ENCODE measurements at regions not wholly inside any gene's neighbourhood (a gene's known extent, or its start where the extent isn't known, plus 50 kb on each side); places are given as distances from the start of the nearest gene placed in this dataset.
"Not testable (repeated sequence)": the region's sequence is repeated elsewhere in the genome, so short reads cannot be mapped to it uniquely, and the experiment has no call there.

DNA sequence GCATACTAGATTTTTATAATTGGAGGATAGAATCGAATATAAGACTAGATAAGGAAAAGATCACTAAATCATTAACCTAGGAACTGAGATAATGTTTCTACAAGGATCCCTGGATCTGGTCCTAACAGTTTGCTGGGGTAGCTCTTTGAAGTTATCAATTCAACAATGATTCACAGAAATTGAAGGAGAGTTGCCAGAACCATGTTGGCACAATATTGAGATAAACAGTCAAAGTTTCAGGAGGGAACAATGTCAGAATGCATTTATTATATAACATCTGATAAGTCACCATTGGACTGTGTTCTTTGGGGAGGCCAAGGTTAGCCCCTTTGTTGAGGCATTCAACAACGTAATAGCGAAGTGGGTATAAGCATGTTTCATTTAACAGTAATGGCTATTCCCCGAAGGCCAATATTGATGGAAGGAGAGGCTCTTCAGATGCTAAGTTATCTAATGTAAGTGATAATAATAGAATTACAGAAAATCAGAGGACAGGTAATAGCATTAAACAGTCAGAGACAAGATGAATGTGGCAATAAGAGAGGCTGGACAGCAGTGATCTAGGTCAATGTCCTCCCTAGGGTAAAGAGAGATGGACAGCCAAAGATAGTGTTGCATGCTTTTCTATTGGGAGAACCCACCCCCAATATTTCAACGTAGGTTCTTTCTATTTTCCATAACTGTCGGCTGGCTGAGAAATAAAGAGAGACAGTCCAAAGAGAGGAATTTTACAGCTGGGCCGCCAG is 604.8 kb upstream of the GYPC start:
- DNase-seq (ENCODE audit: low spot score) = no peak

DNA sequence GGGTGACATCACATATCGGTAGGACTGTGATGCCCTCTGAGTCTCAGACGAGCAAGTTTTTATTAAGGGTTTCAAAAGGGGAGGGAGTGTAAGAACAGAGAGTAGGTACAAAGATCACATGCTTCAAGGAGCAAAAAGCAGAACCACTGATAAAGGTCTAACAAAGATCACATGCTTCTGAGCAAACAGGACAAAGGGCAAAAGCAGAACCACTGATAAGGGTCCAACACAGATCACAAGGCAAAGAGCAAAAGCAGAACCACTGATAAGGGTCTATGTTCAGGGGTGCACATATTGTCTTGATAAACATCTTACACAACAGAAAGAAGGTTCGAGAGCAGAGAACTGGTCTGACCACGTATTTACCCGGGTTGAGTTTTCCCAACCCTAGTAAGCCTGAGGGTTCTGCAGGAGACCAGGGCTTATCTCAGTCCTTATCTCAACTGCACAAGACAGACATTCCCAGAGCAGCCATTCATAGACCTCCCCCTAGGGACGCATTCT is 604.2 kb upstream of the GYPC start:
- not testable (repeated sequence) for DNase-seq (ENCODE audit: low spot score)

DNA sequence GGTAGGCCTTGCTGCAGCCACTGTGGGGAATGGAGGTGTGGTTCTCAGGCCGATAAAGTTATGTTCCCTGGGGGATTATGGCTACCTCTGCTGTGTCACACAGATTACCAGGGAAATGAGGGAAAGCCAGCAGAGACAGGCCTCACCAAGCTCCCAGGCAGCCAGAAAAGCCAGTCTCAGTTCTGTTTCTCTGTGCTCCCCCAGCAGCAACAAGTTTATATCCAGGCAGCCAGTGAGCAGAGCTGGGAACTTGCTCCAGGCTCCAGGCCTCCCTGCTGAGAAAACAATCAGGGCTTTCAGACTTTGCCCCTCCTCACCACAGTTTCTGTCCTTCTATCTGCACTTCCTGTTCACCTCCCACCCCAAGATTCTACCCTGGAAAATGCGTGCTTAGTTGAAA is 596.6 kb upstream of the GYPC start:
- DNase-seq (ENCODE audit: low spot score) = no peak

DNA sequence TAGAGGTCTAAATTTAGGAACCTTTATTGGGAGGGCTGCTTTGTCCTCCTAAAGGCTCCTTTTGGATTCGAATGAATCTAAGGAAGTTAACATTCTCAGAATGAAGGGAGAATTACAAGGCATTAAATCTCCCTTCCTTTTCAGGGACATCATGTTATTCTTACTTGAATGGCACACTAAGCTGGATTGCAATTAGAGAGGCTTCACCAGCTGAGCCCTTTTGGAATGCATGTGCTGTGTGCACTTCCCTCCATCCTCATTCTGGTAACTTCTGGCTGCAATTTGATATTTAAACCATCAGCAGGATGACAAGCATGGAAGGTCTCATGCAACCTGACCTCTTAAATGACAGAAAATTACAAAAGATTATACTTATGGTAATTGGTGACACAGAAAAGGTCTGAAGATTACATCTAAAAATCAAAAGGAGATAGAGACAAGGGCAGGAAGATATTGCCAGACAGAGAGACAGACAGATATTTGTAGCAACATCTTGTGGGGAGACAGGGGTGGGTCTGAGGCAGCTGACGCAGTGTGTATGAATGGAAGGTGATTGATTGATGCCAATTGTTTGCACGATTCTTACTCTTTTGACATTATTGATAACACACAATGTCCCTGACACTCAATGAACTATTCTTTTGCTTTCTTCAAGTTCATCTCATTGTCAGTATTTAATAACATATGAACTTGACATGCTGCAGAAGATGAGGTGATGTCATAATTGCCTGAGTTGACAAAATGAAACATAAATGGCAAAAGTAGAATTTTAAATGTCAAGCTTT is 570.8 kb upstream of the GYPC start:
- no peak for DNase-seq (ENCODE audit: low spot score)

DNA sequence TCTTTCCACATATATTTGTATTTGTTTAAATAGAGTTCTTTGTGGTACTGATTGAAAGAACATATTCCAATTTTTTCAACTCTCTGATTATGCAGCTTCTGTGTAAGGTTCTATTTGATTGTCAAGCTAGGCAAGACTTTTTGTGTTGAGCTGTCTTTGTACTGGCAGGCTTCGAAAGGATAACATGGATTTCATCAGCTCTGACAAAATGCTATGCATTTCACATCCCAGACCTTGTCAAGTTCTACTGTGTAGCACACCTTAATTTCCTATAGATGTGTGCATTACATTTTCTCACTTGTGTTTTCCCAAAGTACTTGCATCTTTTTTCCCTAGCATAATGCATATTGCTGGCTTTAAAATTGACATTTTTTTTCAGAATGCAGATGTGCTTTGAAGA is 555.0 kb upstream of the GYPC start:
- DNase-seq (ENCODE audit: low spot score) = no peak

DNA sequence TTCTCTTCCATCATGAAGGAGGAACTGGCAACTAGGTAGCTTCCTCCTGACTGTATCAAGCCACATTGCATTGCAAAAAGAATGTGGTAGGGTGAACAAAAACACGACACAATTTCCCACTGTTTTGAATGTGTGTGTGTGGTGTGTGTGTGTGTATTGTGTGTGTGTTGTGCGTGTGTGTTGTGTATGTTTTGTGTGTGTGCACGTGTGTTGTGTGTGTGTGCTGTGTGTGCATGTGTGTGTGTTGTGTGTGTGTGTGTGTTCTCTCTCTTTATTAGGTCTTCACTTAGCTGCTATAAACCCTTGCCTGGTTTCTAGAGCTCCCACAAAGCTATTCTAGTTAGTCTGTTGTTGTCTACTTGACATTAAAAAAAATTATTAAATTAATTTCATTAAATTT is 550.0 kb upstream of the GYPC start:
- no peak for DNase-seq (ENCODE audit: low spot score)

DNA sequence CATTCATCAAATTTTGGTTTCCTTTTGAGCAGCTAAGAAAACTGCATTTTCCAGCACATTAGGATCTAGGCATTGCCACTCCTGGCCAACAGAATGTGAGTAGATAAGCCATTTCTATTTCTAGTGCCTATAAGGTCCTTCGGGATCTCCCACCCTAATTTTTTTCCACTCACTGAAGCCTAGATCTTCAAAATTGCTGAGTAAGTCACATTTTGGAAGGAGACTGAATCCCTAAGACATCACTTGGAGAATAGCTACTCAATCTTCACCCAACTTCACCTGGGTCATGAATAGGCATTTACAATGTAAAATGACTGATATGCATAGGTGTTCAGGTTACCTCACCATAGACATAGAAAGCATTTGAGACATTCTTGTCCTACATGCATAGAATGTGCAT is 548.1 kb upstream of the GYPC start:
- no peak for DNase-seq (ENCODE audit: low spot score)

DNA sequence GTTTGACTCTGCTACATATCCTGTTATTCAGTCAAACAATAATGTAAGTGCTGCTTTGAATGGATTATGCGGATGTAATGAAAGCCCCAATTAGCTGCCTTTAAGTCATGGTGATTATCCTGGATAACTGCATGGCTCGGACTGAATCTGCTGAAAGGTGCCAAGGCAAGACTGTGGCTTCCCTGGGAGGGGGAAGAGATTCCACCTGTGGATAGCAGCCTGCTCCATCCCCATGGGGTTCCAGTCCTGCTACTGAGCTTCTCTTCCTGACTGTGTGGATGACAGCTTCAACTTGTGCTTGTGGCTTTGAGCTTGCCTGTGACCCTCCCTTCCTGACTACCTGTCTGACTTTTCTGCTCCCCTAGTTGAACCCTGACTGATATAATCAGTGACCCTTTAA is 540.0 kb upstream of the GYPC start:
- DNase-seq (ENCODE audit: low spot score) = no peak

DNA sequence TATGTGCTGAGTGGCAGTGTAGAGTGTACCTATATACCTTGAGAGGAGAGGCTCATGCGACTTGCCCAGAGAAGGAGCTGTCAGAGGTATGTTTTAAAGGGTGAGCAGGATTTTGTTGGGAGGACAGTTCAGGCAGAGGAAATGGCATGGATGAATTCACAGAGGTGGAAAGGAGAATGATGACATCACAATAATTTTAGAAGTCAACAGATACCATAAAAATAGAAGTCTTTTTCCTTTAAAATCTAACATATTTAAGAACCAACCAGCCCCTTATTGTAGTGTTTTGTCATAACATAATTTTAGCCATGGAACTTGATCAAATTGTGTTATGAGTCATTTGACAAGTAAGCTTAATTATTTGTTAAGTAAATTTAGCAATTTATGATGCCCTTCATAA is 538.1 kb upstream of the GYPC start:
- no peak for DNase-seq (ENCODE audit: low spot score)

DNA sequence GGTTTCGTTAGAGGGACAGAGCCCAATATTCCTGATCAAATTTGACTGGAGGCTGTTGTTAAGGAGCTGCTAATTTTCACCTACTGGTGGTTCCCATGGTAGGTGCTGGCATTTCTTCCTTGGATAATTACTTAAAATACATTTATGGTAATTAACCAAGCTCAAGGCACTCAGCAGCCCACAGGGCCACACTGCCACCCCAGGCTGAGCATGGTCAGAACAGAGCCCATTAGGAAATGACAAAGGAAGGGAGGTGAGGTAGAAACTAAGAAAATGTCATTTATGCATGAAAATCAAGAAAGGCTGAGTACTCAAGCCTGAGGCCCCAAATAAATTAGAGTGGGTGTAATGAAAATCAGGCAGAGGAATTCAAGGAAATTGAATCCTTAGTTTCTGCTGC is 510.2 kb upstream of the GYPC start:
- no peak for DNase-seq (ENCODE audit: low spot score)

DNA sequence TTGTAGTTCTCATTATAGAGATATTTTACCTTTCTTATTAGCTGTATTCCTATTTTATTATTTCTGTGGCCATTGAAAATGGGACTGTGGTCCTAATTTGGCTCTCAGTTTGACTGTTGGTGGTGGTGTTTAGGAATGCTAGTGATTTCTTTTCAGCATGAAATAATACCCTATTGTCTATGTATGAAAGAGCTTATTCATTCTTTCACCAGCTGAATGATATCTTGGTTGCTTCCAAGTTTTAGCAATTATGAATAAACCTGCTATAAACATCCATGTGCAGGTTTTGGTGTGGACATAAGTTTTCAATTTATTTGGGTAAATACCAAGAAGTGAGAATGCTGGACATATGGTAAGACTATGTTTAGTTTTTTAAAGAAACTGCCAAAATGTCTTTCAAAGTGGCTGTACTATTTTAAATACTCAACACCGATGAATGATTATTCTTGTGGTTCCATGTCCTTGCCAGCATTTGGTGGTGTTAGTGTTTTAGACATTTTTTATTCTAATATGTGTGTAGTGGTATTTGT is 501.6 kb upstream of the GYPC start:
- DNase-seq (ENCODE audit: low spot score) = no peak

DNA sequence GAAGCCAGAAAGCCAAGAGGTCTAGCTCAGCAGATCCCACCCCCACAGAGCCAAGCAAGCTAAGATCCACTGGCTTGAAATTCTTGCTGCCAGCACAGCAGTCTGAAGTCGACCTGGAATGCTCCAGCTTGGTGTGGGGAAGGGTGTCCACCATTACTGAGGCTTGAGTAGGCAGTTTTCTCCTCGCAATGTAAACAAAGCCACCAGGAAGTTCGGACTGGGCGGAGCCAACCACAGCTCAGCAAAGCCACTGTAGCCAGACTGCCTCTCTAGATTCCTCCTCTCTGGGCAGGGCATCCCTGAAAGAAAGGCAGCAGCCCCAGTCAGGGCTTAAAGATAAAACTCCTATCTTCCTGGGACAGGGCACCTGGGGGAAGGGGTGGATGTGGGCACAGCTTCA is 495.0 kb upstream of the GYPC start:
- not testable (repeated sequence) for DNase-seq (ENCODE audit: low spot score)

DNA sequence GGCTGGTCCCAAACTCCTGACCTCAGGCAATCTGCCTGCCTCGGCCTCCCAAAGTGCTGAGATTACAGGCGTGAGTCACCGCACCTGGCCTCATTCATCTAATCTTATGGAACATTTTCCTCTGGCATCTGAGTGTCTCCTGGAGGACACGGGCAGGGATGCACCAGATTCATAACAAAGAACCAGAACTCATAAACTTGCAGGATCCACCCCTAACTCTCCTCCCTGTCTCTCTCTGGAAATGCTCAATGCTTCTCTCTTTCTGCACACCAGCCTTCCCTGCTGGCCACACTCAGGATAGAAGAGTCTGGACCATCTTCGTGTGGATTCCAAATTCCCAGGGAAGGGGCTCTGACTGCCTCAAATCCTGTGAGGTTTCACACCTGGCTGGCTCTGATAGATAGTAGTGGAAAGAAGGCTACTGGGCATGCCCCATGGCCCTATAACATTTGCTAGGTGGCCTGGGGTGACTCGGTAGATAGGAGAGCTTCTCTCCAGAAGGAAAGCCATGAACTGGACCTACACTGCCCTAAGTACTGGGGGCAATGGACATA is 483.2 kb upstream of the GYPC start:
- no peak for DNase-seq (ENCODE audit: low spot score)

DNA sequence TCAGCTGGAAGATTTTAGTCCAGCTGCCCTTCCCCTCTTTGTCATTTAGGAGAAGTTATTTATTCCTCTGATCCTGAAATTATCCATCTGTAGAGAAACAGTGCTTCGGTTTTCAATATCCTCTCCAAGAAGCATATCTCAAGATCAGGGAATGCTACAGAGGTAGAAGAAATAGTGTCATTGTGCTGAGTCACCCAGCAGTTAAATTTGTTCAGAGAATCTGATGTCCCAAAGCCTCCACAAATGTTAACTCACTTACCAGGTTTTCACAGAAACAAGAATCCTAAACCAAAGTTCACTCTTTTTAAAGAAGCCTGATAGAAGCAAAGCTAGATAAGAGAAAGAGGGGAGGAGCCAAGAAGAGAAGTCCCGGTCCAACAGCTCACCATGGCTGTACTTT is 480.7 kb upstream of the GYPC start:
- no peak for DNase-seq (ENCODE audit: low spot score)

DNA sequence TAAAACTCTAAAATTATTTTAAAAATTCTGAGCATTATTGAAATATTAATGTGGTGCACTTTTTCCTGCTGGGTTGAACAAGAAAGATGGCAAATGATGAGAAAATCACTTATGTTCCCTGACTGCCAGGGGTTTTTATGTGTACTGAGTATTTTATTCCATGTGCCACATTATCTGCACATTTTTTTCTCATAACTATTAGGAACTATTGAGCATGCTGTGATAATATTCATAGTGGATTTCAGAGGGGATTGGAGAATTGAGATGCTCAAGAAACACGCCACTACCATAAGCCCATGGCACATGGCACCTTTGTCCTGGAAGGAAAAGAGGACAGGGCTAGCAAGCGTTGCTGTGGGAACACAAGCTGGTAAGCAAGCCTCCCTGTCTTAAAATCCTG is 478.5 kb upstream of the GYPC start:
- DNase-seq (ENCODE audit: low spot score) = no peak

DNA sequence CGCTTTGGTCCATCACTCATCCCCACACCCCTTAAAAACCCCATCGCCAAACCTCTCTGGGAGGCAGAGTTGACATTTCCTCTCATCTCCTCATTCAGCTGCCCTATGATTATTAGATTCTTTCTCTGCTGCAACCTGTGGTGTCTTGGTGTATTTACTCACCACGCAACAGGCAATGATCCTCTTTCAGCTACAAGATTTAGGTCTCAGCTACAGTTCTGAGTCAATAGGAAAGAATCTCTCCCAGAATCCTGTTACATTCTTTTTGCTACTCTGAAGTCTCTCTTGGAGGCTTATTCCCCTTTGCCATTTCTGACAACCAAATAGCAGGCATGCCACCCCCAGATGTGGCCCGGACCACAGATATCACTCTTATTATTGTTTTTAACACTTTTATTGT is 468.3 kb upstream of the GYPC start:
- DNase-seq (ENCODE audit: low spot score) = peak; percentile 15

DNA sequence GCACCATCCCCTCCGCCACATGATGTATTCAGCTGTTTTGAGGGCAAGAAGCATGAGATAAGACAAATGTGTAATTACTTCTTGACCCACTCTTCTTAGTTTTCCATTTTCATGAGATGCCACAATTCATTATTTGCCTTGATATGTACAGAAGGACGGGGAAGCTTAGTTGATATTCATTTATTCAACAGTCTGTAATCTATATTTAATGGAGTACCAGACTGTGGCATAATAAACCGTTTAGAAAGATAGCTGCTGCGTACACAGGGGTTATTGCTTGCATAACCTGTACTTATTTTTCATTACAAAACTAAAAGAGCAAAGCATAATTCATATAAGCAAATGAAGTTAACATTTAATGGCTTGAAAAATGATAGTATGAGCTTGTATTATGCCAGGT is 466.4 kb upstream of the GYPC start:
- DNase-seq (ENCODE audit: low spot score) = no peak

DNA sequence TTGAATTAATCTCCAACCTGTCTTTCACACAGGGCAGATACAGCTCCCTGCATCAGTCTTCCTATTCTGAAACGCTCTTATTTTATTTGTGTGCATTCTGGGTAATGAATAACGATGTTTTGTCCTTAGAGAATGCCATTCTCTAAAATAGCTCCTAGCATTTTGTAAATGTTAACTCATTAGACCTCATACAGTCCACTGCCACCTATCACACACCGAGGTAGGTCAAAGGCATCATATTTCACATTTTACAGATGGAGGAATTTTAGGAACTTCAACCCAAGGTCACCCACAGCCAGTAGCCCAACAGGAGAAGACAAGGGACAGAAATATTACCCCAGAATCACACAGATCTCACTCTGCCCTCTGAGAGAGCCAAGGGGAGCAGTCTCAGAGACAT is 455.4 kb upstream of the GYPC start:
- no peak for DNase-seq (ENCODE audit: low spot score)

DNA sequence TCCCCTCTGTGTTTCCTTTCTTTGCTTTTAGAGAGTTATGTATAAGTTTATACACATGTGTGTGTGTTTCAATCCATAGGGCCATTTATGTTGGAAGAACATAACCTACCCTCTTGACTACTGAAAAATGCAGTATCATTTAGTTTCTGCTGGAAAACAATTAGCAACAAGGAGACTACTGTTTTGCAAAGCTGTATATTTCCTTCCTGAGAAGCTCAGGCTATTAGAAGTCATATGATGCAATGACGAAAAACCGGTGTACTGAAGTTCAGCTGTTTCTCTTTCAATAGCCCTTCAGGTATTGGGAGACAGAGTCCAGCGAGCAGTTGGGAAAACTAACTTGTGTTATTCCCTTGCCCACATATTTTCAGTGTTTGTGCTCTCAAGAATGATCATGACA is 447.7 kb upstream of the GYPC start:
- no peak for DNase-seq (ENCODE audit: low spot score)

DNA sequence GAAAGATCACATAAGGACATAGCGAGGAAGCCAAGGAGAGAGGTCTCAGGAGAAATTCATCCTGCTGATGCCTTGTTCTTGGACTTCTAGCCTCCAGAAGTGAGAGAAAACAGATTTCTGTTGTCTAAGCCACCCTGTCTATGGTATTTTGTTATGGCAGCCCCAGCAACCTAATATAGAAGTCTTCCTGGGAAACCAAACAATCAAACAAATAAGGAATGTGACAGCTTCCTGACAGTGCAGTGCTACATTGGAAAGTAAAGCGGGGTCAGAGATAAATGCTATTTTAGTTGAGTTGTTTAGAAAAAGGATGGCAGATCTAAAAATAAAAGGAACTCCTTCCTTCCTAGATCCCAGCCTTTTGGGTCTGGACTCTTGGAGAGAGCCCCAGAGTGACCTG is 443.2 kb upstream of the GYPC start:
- DNase-seq (ENCODE audit: low spot score) = no peak

DNA sequence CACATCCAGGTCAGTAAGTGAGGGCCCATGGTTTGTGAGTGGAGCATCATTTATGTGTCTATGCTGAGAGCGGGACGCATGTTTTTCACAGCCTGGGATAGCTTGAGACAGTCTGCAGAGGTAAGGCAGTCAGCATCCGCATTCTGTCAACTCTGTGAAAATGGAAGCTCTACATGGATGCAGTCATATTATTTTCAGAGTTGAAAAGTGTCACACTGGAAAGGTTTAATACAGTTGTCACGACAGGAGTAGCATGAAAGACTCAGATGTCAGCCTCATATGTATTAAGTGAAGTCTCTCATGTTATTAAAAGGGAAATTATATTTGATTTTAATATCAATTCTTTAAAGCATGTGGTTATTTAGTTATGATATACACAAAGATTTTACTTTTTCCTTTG is 436.9 kb upstream of the GYPC start:
- no peak for DNase-seq (ENCODE audit: low spot score)

DNA sequence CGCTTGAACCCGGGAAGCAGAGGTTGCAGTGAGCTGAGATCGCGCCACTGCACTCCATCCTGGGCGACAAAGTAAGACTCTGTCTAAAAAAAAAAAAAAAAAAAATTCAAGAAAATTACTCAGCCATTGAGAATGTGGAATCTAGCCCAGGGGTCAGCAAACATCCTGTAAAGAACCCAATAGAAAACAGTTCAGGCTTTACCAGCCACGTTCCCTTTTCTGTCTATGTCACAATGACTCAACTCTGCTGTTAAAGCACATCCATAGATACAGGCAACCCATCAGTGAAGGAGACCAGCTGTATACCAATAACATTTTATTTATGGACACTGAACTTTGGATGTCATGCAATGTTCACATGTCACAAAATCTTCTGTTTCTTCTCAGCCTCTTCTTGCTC is 435.6 kb upstream of the GYPC start:
- DNase-seq (ENCODE audit: low spot score) = peak; percentile 65

DNA sequence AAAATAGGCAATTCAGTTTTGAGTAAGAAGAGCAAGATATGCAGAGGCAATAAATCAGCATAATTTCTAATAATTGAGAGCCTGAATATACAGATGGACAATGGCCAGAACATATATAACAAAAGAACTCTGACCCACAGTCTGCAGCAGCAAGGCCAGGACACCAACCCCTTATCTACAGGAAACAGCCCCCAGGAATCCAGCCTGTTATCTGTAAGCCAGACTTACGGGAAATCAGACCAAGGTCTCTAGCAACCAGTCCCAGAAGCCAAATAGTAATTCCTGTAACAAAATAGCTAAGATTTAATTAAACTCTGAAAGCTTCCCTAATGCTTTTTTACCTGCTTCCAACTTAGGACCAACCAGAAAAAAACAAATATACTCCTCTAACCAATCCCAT is 434.5 kb upstream of the GYPC start:
- no peak for DNase-seq (ENCODE audit: low spot score)

All from kidney tubule cell (primary cell).